NCI-H1417 (cell line): ENCODE measurements at regions not wholly inside any gene's neighbourhood (a gene's known extent, or its start where the extent isn't known, plus 50 kb on each side); places are given as distances from the start of the nearest gene placed in this dataset.
"Not testable (repeated sequence)": the region's sequence is repeated elsewhere in the genome, so short reads cannot be mapped to it uniquely, and the experiment has no call there.

Source experiments
- DNase-seq, 3 experiments: peaks; one replicate each; lab custom pipeline; 2025; lab: John Stamatoyannopoulos, UW

DNA sequence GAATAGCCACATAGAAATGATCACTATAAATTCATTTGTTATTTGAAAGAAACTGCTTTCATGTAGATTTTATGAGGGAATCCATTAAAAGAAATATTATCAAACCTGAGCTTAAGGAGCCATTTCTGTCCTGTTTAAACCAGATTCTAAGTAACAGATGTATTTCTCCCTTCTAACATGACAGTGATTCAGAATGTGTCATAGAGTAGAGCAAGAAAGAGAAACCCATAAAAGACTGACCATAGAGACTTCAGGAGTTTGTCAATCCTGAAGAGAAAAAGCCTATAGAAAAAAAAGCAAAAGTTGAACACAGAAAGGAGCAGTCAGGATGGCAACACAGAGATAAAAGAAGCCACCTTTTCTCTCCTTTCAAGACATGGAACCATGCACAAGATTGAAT lies 390.6 kb downstream of the PRIM2 start:
- DNase-seq, result not testable (repeated sequence)

DNA sequence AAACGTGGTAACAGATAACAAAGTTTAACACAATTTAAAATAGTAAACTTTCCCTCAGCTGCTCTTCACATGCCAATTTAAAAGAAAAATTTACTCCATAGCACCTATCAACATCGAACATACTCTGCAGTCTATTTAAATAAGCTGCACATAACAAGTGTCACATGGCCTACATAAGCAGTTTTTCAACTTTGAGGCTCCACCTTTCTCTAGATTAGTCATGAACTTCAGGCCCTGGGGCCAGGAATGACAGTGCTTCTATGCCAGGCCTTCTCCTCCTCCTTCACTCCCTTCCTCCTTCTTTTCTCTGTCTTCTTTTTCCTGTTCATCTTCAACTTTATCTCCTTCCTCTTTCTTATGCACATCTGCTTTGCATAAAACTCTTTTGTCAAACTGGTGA lies 405.1 kb downstream of the PRIM2 start:
- DNase-seq, result not testable (repeated sequence)

DNA sequence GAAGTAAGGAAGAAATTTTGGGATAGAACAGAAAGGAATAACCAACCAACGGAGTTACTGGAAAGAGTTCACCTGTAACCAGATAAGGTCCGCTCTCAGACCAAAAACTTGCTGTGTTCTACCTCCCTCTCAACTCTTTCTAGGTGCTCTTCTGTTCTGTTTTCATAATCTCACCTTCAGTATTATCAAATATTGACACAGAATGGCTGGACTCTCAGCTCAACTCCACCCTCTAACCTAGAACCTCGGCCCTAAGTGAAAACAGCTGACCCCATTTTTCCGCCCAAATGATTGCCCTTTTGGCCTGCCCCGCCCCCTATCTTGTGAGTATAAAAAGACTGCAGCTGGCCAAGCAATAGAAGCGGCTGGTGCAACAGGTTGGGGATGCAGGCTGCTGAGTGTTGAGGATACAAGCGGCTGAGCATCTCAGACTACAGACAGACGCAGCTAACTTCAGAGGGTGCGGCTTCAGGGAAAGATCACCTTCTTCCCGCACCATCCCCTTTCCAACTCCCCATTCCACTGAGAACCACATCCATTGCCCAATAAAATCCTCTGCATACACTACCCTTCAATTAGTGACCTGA lies 406.5 kb downstream of the PRIM2 start:
- not testable (repeated sequence) for DNase-seq

DNA sequence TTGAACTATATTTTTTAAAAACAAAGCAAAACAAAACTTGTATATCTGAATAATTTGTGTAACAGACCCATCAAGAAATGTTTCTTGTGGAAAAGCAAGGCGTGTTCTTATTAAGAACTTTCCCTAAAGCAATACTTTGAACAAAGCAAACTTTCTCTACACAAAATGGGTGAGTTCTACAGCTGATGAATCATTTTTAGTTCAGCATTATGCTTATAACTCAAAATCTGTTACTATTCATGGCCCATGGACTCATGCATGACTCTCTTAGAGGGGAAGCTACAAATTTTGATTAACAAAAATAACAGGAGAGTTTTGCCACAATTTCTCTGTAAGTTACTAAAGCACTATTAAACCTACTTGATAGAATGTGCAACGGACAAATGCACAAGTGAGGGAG lies 412.0 kb downstream of the PRIM2 start:
- DNase-seq, result not testable (repeated sequence)

DNA sequence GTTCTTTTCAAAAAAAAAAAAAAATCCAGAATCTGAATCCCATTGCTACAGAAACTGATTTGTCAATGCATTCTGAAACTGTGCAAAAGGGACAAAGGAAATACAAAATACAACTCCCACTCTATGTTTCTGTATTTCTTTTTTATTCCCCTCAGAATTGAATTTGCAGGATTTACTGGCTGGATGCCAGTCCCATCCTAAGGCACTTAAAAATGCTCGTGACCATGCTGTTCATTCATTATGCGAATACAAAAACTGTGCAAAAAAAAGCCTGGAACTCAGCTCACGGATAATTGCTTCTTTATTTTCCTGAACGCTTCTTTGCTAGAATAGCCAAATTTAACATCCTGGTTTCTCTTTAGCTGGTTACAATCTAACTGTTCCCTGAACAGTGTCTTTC lies 413.3 kb downstream of the PRIM2 start:
- peak in 1 of 3 experiments; percentile 54 for DNase-seq

DNA sequence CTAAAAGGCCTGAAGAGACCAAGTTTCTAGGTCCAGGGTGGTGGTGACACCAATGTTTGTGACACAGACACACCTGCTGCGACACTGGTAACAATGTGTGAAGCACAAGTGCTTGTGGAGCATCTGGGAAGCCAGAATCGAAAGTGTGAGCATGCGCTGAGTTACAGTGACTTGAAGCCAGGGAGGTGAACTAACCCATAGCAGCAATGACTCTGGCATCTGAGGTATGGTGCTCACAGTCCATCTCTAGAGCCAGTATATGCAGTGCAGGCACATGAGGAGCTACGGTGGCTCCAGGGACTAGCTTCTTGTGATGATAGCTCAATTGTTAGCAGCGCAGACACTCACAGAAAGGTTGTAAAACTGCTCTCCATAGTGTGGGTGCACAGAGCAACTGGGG lies 430.3 kb downstream of the PRIM2 start:
- not testable (repeated sequence) for DNase-seq

DNA sequence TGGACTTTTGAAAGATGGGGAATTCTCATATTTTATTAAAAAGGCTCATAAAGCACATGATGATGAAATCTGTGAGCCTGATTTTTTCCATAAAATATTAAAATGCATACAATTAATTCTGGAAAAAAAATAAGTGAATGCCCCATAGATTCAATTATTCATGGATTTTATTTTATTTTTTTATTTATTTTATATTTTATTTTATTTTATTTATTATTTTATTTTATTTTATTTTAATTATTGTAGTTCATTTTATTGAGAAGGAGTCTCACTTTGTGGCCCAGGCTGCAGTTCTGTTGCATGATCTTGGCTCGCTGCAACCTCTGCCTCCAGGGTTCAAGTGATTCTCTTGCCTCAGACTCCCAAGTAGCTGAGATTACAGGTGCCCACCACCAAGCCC lies 442.4 kb downstream of the PRIM2 start:
- DNase-seq, result not testable (repeated sequence)

DNA sequence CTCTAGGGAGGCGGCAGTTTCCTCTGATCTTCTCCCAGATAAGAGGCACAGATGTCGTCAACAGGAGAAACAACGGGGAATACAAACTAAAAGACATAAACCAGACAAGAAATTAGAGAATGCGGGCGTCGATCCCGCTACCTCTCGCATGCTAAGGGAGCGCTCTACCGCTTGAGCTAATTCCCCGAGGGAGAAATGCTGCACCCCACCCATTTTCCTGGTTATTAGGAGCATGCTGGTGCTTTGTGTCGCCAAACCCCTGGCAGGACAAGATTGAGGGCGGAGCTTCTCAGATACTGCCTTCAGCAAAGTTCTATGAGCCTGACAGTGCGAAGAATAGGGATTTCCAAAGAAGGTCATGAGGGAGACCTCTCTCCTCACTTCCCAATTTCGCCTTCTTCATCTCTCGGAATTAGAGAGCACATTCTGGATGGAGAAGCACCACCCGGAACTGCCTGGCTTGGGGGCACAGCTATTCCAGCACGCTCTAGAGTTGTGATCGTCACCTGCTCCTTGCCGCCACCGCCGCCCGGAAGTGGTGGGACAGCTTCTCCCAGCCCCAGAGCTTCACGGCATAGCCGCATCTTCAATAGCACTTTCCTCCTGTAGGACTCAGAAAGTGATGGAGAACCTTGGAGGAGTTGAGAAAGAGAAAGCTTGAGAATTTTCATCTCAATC lies 475.4 kb downstream of the PRIM2 start:
- not testable (repeated sequence) for DNase-seq

DNA sequence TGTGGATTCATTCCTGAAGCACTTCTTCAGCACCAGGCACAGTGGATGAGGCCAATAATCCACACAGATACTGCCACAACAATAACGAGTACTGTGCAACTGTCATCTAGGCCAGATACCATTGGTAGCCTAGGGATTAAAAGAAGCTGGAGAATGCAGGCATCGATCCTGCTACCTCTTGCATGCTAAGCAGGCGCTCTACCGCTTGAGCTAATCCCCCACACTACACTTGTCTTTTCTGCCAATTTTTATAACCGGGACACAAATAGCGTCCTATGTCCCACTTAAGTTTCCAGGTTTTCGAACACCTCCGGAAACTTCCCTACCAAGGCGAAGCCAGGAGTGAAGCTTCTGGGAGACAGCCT lies 475.9 kb downstream of the PRIM2 start:
- DNase-seq, result not testable (repeated sequence)

DNA sequence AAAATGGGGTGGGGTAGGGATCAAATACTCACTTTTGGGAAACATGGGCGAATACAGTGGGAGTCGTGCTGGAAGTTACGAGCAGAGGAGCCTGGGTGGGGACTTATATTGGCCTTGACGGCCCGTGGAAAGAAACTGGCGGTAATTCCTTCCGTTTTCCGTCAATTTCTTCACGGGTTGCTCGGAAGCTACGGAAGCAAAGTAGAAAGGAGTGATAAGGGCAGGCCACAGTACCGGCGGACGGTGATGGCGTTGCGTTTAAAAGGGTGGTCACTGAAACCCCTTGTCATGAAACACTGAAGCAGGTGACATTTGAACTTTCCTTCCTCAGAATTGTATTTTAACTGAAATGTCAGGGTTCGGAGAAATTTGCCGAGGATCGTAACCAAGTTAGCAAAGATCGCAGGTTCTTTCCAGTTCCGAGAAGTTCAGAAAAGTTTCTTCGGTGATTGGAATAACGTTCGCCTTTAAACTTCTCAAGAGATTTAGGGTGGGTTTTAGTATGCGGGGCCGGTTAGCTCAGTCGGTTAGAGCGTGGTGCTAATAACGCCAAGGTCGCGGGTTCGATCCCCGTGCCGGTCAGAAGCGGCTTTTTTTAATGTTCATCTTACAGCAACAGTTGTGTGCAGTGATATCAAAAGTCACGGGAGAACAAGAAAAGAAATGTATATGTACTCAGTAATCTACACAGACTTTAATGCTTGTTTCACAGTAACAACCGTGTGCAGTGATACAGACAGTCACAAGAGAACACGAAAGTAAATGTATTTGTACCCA lies 482.5 kb downstream of the PRIM2 start:
- not testable (repeated sequence) for DNase-seq

DNA sequence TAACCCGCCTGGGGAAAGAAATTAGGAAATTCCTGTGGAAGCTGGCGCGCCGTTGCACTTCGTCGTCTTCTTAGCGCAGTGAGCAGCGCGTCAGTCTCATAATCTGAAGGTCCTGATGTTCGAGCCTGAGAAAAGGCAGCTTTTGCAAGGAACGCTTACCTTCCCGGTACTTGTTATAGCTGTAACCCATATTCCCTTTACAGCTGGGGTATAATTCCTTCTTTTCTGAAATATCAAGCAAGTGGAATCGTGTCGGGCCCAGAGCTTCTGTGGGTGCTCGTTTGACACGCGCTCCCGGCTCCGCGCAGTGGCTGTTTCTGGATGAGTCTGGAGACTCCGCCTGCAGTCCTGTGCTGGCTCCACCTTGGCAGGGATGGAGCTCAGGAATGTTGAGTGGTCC lies 491.2 kb downstream of the PRIM2 start:
- not testable (repeated sequence) for DNase-seq

DNA sequence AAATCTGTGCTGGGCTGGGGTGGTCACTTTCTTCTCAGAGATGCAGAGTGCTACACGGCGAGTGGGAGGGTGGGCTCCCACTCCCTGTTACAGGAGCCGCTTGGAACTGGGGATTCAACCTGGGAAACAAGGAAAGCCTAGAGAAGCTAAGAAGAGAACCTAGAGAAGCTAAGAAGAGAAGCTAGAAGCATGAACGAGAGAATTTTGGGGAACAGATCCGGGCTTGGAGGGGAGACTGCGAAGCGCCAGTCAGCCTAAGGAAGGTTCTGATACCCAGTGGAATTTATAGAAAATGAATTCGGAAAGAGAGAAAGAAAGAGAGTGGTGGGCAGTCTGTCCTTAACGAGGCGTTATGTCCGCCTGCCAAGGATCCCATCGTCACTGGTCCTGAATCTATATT lies 492.0 kb downstream of the PRIM2 start:
- not testable (repeated sequence) for DNase-seq

DNA sequence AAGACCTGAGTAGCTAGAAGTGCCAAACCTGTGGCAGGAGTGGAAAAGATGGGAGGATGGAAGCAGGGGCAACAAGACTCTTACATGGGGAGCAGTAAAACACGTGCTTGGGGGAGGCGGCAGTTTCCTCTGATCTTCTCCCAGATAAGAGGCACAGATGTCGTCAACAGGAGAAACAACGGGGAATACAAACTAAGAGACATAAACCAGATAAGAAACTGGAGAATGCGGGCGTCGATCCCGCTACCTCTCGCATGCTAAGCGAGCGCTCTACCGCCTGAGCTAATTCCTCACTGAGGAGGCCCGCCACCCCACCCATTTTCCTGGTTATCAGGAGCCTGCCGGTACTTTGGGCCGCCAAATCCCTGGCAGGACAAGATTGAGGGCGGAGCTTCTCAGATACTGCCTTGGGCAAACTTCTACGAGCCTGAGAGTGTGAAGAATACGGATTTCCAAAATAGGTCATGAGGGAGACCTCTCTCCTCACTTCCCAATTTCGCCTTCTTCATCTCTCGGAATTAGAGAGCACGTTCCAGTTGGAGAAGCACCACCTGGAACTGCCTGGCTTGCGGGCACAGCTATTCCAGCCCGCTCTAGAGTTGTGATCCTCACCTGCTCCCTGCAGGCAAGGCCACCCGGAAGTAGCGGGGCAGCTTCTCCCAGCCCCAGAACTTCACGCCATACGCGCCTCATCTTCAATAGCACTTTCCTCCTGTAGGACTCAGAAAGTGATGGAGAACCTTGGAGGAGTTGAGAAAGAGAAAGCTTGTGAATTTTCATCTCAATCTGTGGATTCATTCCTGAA lies 496.0 kb downstream of the PRIM2 start:
- DNase-seq, result not testable (repeated sequence)

DNA sequence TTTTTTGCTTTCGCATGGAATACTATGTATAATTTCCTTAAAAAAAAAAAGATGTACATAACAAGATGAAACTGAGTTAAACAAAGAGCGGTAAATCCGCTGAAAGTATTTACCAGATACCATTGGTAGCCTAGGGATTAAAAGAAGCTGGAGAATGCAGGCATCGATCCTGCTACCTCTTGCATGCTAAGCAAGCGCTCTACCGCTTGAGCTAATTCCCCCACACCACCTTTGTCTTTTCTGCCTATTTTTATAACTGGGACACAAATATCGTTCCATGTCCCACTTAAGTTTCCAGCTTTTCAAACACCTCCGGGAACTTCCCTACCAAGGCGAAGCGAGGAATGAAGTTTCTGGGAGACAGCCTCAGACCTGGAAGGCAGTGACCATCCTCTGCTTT lies 498.4 kb downstream of the PRIM2 start:
- not testable (repeated sequence) for DNase-seq

DNA sequence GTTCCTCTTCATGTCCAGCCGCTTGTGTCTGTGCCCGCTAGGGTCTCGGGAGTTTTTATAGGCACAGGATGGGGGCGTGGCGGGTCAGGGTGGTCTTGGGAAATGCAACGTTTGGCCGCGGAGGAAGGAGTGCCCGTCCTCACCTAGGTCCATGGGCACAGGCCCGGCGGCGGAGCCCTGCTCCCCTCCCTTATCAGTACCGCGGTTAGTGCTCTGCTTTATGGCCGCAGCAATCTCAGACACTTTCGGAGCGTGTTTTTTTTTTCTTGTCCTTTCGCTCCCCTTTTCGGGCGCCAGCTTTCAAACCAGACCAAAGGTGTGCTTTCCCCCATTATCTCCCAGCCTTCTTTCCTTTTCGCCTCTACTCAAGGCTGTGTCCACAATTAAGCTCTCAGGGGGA lies 503.9 kb downstream of the PRIM2 start:
- not testable (repeated sequence) for DNase-seq

DNA sequence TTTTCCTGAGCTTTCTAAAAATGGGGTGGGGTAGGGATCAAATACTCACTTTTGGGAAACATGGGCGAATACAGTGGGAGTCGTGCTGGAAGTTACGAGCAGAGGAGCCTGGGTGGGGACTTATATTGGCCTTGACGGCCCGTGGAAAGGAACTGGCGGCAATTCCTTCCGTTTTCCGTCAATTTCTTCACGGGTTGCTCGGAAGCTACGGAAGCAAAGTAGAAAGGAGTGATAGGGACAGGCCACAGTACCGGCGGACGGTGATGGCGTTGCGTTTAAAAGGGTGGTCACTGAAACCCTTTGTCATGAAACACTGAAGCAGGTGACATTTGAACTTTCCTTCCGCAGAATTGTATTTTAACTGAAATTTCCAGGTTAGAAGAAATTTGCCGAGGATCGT lies 505.0 kb downstream of the PRIM2 start:
- DNase-seq, result not testable (repeated sequence)

DNA sequence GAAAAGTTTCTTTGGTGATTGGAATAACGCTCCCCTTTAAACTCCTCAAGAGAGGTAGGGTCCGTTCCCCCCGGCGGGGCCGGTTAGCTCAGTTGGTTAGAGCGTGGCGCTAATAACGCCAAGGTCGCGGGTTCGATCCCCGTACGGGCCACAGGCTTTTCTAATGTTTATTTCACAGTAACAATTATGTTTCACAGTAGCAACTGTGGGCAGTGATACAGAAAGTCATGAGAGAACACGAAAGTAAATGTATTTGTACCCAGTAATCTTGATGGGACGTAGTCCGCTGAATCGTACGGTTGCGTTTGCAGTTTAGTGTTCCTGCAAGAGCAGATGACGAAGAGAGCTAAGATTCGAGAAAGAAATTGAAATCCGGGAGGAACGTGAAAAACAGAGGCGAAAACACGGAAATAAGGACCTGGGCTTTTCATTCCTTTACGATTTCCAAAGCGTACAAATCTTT lies 505.5 kb downstream of the PRIM2 start:
- DNase-seq, result no peak

DNA sequence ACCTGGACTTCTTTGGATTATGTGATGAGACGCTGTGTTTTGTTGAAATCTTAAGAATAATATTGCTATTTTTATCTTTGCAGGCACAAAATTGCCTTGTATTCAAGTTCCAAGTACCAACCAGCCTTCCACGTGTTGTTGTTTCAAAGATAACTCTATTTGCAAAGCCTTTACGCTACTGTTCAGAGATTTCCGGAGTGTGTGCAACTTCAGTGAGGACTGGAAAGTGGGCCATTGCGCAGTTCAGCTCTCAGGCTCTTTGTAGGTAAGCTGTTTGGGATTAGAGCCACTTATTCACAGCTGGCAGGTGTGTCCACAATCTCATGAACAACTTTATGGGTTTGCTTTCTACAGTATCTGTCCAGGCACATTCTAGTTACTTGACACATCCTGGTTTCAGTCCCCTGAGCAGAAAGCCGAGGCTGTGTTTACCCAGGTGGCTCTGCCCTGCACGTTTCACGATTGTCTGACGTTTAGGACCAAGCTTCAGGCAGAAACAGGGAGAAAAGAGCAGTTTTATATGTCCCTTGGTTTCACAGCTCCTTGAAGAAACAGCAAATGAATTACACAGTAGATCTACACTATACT lies 520.3 kb downstream of the PRIM2 start:
- peak in 2 of 3 experiments; percentile 13 to 60 for DNase-seq

DNA sequence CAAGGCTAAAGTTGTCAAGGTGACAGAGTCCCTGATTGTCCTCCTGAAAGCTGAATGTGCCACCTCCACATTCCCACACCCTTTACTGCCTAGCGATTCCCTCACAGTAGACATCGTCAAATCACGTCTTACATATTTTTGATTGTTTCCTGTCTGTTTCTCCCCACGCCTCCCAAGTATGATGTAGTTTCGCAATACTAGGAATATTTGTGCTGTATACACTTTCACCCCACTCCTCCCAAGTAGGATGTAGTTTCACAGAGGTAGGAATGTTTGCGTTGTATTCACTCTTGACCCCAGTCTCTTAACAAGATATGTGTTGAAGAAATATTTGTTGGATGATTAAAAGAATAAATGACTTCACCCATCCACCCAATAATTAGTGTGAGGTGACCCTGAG lies 524.1 kb downstream of the PRIM2 start:
- DNase-seq, result not testable (repeated sequence)

DNA sequence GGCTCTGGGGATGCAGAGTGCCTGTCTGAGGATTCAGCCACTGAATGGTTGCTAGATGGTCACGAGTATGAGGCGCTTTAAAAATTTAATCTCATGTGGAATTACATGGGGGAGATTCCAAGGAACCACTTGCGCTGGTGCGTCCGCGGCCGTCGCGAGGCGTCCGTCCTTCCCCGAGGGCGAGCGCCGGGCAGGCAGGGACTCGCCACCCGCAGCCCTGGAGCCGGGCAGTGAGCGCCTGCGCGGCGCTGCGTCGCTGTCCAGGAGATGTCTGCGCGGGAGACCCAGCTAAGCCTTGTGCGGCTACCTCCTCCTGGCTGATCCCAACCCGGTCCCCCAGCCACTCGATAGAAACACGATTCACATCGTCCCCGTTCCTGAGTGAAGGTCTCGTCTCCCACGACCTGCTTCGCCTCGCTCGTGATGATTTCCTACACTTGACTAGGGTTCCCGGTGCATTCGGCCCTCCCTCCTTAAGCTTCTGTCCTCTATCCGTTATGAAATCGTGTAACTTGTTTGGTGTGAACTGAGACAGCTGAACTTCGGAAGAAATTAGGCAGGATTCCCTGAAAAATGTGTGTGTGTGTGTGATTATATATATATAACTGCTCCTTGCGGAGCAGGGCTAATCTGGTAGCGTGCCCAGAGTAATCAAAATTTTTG lies 536.4 kb downstream of the PRIM2 start:
- DNase-seq, result peak in 2 of 3 experiments; percentile 49 to 63
